T47D (cell line): ENCODE measurements at regions not wholly inside any gene's neighbourhood (a gene's known extent, or its start where the extent isn't known, plus 50 kb on each side); places are given as distances from the start of the nearest gene placed in this dataset.
A peak's percentile ranks its signal among the peaks of the same experiment; 100 is the strongest.

Source experiments
- DNase-seq, 2 experiments: peaks; one replicate each; pipeline versions ENCODE4 v3.0.0 to v3.0.0-alpha.2; 2011 to 2012; ENCODE audit warnings: low read depth in 1 of 2, low spot score in 1 of 2
- JUND ChIP-seq: IDR thresholded peaks from 2 replicates; pipeline ENCODE4 v1.6.1; 2012; ENCODE audit warnings: low read depth
- in situ Hi-C: cut with HindIII; loops from 2 replicates; pipeline ENCODE4 v1.10.0; 2016; ENCODE audit warnings: low sequenced_read_pairs, low pct_unique_long_range_greater_than_20kb

GRCh38 chr3:194756791-194757325 lies 71.2 kb downstream of the FAM43A start:
- no peak for TF ChIP-seq JUND
- in situ Hi-C loops: no loop called here
- no peak for DNase-seq

- no peak for DNase-seq
Observed at GRCh38 chr3:194757647-194758061, 72.0 kb downstream of the FAM43A start.

DNA sequence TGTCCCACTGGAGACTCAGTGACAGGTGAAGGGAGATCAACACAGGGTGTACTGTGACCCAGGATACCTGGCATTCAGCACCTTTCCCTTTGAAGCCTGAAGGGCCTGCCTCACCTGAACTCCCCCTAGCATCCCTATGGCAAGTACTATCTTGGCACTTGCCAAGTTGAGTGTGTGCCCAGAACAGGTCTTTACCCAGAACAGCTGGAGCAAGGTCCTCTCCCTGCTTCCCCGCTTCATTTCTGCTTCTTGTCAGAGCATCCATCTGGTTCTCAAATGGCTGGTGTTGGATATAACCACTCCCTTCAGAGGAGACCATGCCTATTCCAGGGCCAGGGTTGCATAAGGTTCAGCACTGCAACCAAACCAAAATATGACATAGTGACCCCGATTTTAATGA lies 73.0 kb downstream of the FAM43A start:
- no peak for DNase-seq
- TF ChIP-seq JUND: no peak
- in situ Hi-C loops: no loop called here

More at GRCh38 chr3:194757647-194758061, 72.0 kb downstream of the FAM43A start:
- TF ChIP-seq JUND: no peak
- in situ Hi-C loops: no loop called here

- no peak for DNase-seq
- in situ Hi-C loops: no loop called here
- TF ChIP-seq JUND: no peak
Observed at GRCh38 chr3:194760494-194761137, 74.9 kb downstream of the FAM43A start.

DNA sequence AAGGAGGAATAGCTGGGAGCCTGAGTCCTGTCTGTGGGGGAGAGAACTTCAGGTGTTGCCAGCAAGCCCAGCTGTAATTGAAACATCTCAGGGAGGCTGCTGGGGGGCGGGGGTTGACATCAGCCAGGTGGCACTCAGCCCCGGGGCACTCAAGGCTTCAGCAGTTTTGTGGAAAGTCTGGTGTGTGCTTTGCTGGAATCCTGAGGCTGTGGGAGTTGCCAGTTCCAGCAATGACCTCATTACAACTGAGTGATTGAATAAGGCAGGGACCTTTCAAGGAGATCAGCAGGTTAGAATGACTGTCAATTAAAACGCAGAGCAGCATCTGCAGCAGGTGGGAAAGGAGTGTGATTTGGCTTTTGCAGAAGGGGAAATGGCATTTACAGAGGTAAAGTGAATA lies 75.7 kb downstream of the FAM43A start:
- in situ Hi-C loops: no loop called here
- peak; percentile 79 to 84 for DNase-seq
- TF ChIP-seq JUND: no peak

DNA sequence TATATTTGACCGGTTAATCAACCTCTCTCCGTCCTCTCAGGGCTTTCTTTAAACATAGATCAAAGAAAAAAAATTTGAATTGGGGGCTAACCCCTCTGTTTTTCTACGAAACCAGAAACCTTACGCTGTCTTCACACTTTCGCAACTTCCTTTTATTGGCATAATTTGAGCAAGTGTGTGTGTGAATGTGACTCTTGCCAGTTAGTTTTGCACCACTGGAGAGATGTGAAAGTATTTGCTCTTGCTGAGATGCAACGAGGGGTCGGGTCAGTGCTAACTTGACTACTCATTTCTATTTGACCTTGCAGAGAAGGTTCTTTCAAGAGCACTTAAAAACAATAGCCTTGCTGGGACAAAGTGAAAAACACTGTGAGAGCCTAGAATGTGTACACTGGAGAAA lies 81.2 kb downstream of the FAM43A start:
- in situ Hi-C loops: no loop called here
- DNase-seq: no peak
- TF ChIP-seq JUND: no peak

DNA sequence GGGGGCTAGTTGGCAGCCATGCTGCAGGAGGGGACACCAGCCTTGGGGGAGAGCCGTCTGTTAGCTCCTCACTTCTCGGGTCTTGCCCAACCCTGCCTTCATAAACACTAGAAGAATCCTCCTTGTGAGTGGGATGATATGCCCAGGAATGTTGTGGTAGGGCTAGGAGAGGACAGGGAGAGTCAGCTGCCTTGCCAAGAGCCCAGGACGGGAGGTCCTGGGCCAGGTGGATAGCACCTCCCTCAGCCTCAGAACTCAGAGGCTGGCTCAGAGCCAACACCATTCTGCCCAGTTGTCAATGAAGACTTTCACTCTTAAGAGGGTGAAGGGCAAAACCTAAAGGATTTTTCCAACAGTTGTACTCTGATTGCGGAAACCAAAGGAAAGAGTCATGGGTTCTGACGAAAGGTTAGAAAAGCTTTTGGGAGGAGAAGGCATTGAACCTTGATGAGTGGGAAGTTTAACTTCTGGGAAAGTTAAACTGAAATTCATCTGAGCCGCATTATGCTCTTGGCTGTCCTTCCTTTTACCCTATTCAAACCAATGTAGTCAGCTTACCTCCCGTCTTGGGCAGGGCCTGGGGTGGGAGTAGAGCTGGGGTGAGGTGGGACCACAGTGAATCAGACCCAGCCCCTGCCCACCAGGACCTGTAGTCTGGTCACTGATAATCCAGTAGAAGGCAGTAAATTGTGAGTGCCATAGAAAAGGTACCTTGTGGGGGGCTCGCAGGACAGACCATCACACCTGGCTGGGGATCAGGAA lies 81.9 kb downstream of the FAM43A start:
- in situ Hi-C loops: no loop called here
- no peak for DNase-seq
- no peak for TF ChIP-seq JUND

GRCh38 chr3:194768586-194768985 lies 82.9 kb downstream of the FAM43A start:
- DNase-seq: no peak
- no peak for TF ChIP-seq JUND
- in situ Hi-C loops: no loop called here

DNA sequence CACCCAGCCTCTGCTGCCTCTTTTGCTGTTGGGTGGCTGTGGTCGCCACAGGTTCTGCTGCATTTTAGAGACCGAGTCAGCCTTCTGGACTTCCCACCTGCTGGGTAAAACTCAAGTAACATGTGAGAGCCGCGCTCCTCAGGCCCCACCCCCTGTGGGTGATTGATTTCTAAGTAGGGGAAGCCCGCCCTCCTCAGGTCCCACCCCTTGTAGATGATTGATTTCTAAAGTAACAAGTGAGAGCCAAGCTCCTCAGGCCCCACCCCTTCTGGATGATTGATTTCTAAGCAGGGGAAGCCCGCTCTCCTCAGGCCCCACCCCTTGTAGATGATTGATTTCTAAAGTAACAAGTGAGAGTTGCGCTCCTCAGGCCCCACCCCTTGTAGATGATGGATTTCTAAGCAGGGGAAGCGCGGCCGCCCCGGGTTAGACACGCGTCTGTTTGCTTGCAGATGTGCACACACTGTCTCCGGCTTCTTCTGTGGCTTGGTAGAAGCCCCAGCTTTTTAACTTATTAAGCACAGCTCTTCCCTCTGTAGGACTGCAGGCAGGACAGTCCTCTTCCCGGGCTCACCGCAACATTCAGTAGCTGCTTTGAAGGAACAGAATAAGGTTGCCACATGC lies 83.4 kb downstream of the FAM43A start:
- in situ Hi-C loops: no loop called here
- peak; percentile 97 to 100 for DNase-seq
- TF ChIP-seq JUND: no peak

GRCh38 chr3:194772241-194773000 lies 86.7 kb downstream of the FAM43A start:
- in situ Hi-C loops: no loop called here
- no peak for DNase-seq
- TF ChIP-seq JUND: no peak

GRCh38 chr3:194773216-194773615 lies 87.5 kb downstream of the FAM43A start:
- no peak for TF ChIP-seq JUND
- in situ Hi-C loops: no loop called here
- DNase-seq: no peak

DNA sequence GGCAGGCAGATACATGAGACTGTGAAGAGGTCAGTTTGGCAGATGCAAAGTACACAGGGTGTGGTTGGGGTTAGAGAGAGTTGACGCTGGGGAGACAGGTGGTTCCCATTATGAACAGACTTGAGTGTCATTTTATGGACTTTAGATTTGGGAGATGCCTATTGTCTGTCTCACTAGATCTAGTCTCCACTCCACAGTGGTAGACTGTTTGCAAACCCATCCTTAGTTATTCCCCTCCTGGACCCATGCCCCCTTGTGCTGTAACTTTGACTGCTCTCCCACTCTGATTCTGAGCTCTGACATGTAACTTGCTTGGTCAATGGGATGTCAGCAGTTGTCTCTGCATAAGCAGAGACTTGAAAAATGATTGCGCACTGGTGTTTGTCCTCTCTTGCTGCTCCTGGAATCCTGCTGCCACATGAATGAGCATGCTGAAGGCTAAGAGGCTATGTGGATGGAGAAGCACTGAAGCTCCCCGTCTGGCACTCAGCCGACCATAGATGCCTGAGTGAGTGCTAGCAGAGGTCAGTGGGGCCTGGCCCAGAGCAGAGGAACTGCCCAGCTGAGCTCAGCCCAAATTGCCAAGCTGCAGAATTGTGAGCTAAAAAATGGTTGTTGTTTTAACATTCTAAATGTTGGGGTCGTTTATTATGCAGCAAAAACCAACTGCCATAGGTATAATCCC lies 88.2 kb downstream of the FAM43A start:
- TF ChIP-seq JUND: no peak
- in situ Hi-C loops: no loop called here
- no peak for DNase-seq
